Spleen (tissue), 11 donors: ENCODE measurements at regions not wholly inside any gene's neighbourhood (a gene's known extent, or its start where the extent isn't known, plus 50 kb on each side); places are given as distances from the start of the nearest gene placed in this dataset.

Experiments used
- DNase-seq: peaks from one replicate; pipeline ENCODE4 v3.0.0-alpha.2; 2020
- H3K27ac ChIP-seq, 8 donors: fragments of 200-600 bp; sonication (generic) in 7 of 8; 1 replicate in 4 of 8; 2 replicates in 4 of 8; pipeline versions ENCODE4 v1.5.0 to v1.8.0; 2016 to 2021; ENCODE audit warnings: inconsistent platforms in 4 of 8, mild to moderate bottlenecking in 4 of 8, moderate library complexity in 1 of 8
- H3K27me3 ChIP-seq, 7 donors: fragments of 200-600 bp; sonication (generic) in 6 of 7; replicated peaks in 1 of 7; 1 replicate in 4 of 7; 2 replicates in 3 of 7; pipeline versions ENCODE4 v1.5.0 to v1.8.0; 2016 to 2021; ENCODE audit warnings: inconsistent platforms in 3 of 7, mild to moderate bottlenecking in 1 of 7
- H3K36me3 ChIP-seq, 6 donors: fragments of 200-600 bp; sonication (generic) in 5 of 6; 1 replicate in 4 of 6; 2 replicates in 2 of 6; pipeline versions ENCODE4 v1.5.0 to v1.8.0; 2016 to 2021; ENCODE audit warnings: inconsistent platforms in 2 of 6
- H3K4me1 ChIP-seq, 6 donors: fragments of 200-600 bp; sonication (generic) in 5 of 6; 1 replicate in 3 of 6; 2 replicates in 3 of 6; pipeline versions ENCODE4 v1.5.0 to v1.8.0; 2016 to 2021; ENCODE audit warnings: inconsistent platforms in 3 of 6
- H3K4me3 ChIP-seq, 8 donors: fragments of 200-600 bp; sonication (generic) in 7 of 8; 1 replicate in 4 of 8; 2 replicates in 4 of 8; pipeline versions ENCODE4 v1.5.0 to v1.8.0; 2016 to 2021; ENCODE audit warnings: inconsistent platforms in 4 of 8, mild to moderate bottlenecking in 4 of 8, moderate library complexity in 2 of 8
- H3K9me3 ChIP-seq, 8 donors: fragments of 200-600 bp; sonication (generic) in 7 of 8; 1 replicate in 4 of 8; 2 replicates in 4 of 8; pipeline versions ENCODE4 v1.5.0 to v1.8.0; 2016 to 2021; ENCODE audit warnings: inconsistent platforms in 4 of 8
- POLR2A ChIP-seq, 3 donors: fragments of 450-650 bp; IDR thresholded peaks; one replicate each; pipeline ENCODE4 v1.5.1; 2017; ENCODE audit warnings: antibody characterized with exemption in 3 of 3, mild to moderate bottlenecking in 1 of 3
- POLR2AphosphoS5 ChIP-seq, 3 donors: sonication (generic); formaldehyde crosslinking; IDR thresholded peaks; one replicate each; pipeline ENCODE4 v1.5.1; 2017; ENCODE audit warnings: antibody characterized with exemption in 3 of 3
- WGBS, 5 donors: extraction: QIAGEN DNeasy Blood & Tissue Kit in 3 of 5; methylation state at CpG; one replicate each; pipeline versions ENCODE4 v1.1.5 to v1.1.7; 2013 to 2018; 5-methylcytosine and 5-hydroxymethylcytosine counted together
- intact Hi-C: fragments of 100-400 bp; cut with DNase I; formaldehyde crosslinking; loops from one replicate; pipeline ENCODE4 v1.15.0; 2023; ENCODE audit warnings: low total_unique reads
- TF ChIP-seq, protein P1 (sequence below), 11 experiments: fragments of 200-600 bp in 7 of 11; fragments of 450-650 bp in 4 of 11; sonication (generic) in 4 of 11; IDR thresholded peaks in 8 of 11; conservative IDR thresholded peaks in 3 of 11; 1 replicate in 7 of 11; 2 replicates in 4 of 11; pipeline versions ENCODE4 v1.4.0 to v1.8.0; 2016 to 2021; ENCODE audit warnings: antibody characterized with exemption in 11 of 11, inconsistent platforms in 4 of 11, mild to moderate bottlenecking in 1 of 11
- donor health status: healthy with polysubstance abuse.
- donor health status: DM: no; HTN: no; CAD: no; lungs with moderate emphysema.
- donor health status: DM: no; HTN: no; CAD: no.
- donor health status: Bipolar disorder and iron deficiency.
- donor health status: healthy.
- donor health status: DM: no; HTN: no; CAD: no.
- donor health status: DM: yes; HTN: yes; CAD: no.

DNA sequence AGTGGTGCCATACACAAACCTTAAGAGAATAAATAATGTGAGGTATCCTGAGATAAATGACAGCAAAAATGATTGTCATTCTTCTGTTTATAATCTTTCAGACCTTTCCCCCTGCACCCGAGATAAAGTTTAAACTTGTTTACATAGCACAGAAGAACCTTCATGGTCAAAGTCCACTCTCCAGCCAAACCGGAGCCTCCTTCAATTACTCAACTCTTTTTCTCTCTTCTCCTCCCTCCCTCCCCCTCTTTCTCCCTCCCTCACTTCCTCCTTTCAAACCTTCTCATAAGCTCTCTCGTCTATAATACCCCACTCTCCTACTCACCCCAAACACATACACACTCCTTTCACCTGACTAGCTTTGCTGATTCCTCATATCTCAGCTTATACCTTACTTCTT is 198.9 kb downstream of the EFHB start:
- Histone ChIP-seq H3K9me3 (no peaks in the 10 kb centered on the region), H3K4me3 (no peak overlapping the region), H3K27me3 (no peaks in the 10 kb centered on the region), H3K4me1 (no peaks in the 10 kb centered on the region), H3K36me3 (no peaks in the 10 kb centered on the region), H3K27ac (no peak overlapping the region)
- no peak for TF ChIP-seq POLR2A (IDR thresholded peaks at IDR 0.05)
- TF ChIP-seq, protein P1, sequence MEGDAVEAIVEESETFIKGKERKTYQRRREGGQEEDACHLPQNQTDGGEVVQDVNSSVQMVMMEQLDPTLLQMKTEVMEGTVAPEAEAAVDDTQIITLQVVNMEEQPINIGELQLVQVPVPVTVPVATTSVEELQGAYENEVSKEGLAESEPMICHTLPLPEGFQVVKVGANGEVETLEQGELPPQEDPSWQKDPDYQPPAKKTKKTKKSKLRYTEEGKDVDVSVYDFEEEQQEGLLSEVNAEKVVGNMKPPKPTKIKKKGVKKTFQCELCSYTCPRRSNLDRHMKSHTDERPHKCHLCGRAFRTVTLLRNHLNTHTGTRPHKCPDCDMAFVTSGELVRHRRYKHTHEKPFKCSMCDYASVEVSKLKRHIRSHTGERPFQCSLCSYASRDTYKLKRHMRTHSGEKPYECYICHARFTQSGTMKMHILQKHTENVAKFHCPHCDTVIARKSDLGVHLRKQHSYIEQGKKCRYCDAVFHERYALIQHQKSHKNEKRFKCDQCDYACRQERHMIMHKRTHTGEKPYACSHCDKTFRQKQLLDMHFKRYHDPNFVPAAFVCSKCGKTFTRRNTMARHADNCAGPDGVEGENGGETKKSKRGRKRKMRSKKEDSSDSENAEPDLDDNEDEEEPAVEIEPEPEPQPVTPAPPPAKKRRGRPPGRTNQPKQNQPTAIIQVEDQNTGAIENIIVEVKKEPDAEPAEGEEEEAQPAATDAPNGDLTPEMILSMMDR (IDR thresholded peaks at IDR 0.05 in 8 of 11, conservative IDR thresholded peaks at IDR 0.05 in 3 of 11) = no peak
- TF ChIP-seq POLR2AphosphoS5 (IDR thresholded peaks at IDR 0.05) = no peak
- intact Hi-C loops = no loop called here
- no peak for DNase-seq
- WGBS, 5 donors = 32 to 44% (median 38%) methylated on average over 3 of the region's 3 CpGs

DNA sequence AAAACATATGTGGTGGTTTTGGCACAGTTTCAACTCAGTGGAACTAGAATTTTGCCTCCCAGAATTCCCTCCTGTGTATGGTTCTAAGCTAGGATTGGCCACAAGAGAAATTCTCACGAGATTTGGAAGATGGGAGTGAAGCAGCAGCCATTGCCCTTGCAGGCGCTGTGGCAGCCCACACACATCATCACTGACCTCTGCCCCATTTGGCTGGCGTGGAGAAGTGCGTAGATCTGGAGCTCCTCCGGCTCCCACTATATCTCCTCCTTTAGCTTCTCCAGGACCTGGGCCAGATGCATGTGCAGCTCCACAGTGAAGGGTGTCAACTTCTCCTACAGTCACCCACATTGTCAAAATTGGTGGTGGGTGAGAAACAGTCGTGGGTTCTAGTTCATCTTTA is 199.6 kb downstream of the EFHB start:
- intact Hi-C loops = no loop called here
- Histone ChIP-seq H3K36me3 (no peaks in the 10 kb centered on the region), H3K4me1 (no peaks in the 10 kb centered on the region), H3K27me3 (no peaks in the 10 kb centered on the region), H3K27ac (no peak overlapping the region), H3K4me3 (no peak overlapping the region), H3K9me3 (no peaks in the 10 kb centered on the region)
- no peak for DNase-seq
- TF ChIP-seq, protein P1 (IDR thresholded peaks at IDR 0.05 in 8 of 11, conservative IDR thresholded peaks at IDR 0.05 in 3 of 11) = no peak
- no peak for TF ChIP-seq POLR2AphosphoS5 (IDR thresholded peaks at IDR 0.05)
- TF ChIP-seq POLR2A (IDR thresholded peaks at IDR 0.05) = no peak
- WGBS, 5 donors = 73 to 89% (median 77%) methylated on average over 6 of the region's 6 CpGs

DNA sequence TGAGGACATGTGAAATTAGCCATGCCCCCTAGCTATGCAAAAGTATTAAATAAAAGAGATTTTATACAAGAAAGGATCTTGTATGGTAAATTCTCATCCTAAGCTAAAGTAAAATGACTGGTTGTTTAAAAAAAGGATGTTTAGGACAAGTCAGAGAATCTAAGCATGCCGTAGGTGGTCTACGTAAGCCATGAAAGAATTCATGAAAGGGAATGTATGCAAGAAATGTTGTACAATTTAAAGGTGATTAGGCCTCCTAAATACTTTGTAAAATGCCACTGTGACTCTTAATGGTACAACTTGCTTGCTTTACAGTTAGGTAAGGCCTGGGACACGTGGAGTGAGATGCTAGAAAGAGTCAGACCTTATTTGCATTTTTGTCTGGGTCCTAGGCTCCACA is 209.0 kb downstream of the EFHB start:
- Histone ChIP-seq H3K27ac (no peak overlapping the region), H3K9me3 (peaks cover 0 to 7% (median 5%) of the 10 kb centered on the region in 8 donors), H3K4me3 (no peak overlapping the region), H3K36me3 (no peaks in the 10 kb centered on the region), H3K27me3 (no peaks in the 10 kb centered on the region), H3K4me1 (no peaks in the 10 kb centered on the region)
- intact Hi-C loops = no loop called here
- TF ChIP-seq, protein P1 (IDR thresholded peaks at IDR 0.05 in 8 of 11, conservative IDR thresholded peaks at IDR 0.05 in 3 of 11) = no peak
- no peak for TF ChIP-seq POLR2AphosphoS5 (IDR thresholded peaks at IDR 0.05)
- no peak for TF ChIP-seq POLR2A (IDR thresholded peaks at IDR 0.05)
- 64 to 77% (median 71%) methylated on average over 3 of the region's 3 CpGs for WGBS, 5 donors
- DNase-seq = no peak

DNA sequence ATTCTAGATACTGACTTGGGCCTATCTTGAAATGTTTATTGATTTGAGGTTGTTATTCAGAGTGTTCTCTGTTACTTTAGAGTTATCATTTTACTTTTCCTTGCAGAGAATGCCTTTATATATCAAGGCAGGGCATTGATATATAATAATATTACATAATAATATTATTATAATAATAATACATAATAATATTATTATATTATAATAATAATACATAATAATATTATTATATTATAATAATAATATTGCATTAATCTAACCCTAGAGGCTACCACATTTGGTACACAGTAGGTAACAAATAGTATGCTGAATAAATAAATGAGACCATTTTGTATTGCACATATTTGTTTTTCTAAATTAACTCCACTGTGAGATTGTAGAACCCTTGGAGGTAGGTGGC is 216.3 kb downstream of the EFHB start:
- no peak for DNase-seq
- intact Hi-C loops = no loop called here
- Histone ChIP-seq H3K27me3 (no peaks in the 10 kb centered on the region), H3K36me3 (no peaks in the 10 kb centered on the region), H3K27ac (no peak overlapping the region), H3K4me1 (no peaks in the 10 kb centered on the region), H3K9me3 (no peaks in the 10 kb centered on the region), H3K4me3 (no peak overlapping the region)
- TF ChIP-seq POLR2A (IDR thresholded peaks at IDR 0.05) = no peak
- TF ChIP-seq POLR2AphosphoS5 (IDR thresholded peaks at IDR 0.05) = no peak
- TF ChIP-seq, protein P1 (IDR thresholded peaks at IDR 0.05 in 8 of 11, conservative IDR thresholded peaks at IDR 0.05 in 3 of 11) = no peak
